ENCODE measurements at regions not wholly inside any gene's neighbourhood (a gene's known extent, or its start where the extent isn't known, plus 50 kb on each side); places are given as distances from the start of the nearest gene placed in this dataset.

DNA sequence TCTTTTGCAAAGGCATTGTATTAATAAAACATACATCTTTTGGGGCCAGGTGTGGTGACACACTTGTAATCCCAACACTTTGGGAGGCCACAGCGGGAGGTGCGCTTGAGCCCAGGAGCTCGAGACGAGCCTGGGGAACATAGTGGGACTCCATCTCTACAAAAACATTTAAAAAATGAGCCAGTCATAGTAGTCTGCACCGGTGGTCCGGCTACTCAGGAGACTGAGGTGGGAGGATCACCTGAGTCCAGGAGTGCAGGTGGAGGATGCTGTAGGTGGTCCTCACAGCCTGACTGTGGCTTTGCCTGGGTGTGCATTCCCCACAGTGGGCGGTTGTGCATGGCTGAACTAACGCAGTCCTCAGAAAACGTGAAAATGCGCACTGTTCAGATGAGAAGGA lies 162.5 kb downstream of the DLL1 start:
- Histone ChIP-seq H3F3A (replicated peaks; ENCODE audit: insufficient read depth) (no peaks in the 10 kb centered on the region), H3K4me1 (ENCODE audit: control insufficient read depth in 1 of 2, insufficient read depth in 2 of 2, low read depth in 1 of 2, low read length in 1 of 2) (peaks cover 0 to 38% of the 10 kb centered on the region in 2 experiments; a peak in 2 of 4 replicates), H3K9me3 (peaks cover 6% of the 10 kb centered on the region; the same call in 1 of the 2 replicates), H3K36me3 (replicated peaks in 1 of 2; ENCODE audit: control insufficient read depth in 1 of 2, insufficient read depth in 2 of 2, low read length in 1 of 2) (no peaks in the 10 kb centered on the region), H3K9me2 (no peaks in the 10 kb centered on the region), H3K4me3 (ENCODE audit: low read depth in 2 of 2, low read length in 1 of 2) (no peak overlapping the region), H3K27me3 (ENCODE audit: insufficient read depth) (no peaks in the 10 kb centered on the region), H2AFZ (ENCODE audit: low read depth) (no peak overlapping the region), H4K20me1 (ENCODE audit: insufficient read depth) (no peaks in the 10 kb centered on the region), H3K27ac (ENCODE audit: low read depth in 2 of 2, low read length in 1 of 2) (no peak overlapping the region), H3K9ac (no peak overlapping the region), H3K79me2 (ENCODE audit: insufficient read depth) (no peaks in the 10 kb centered on the region), H3K4me2 (no peak overlapping the region)
- ChIA-PET POLR2A (no interaction called here), CTCF (interaction anchor here (1.0 kb wide), 1 partner anchor 20 kb away, joined by 3 read pairs; no protein-coding TSS in a partner anchor)
- TF ChIP-seq GABPA (IDR thresholded peaks at IDR 0.05; ENCODE audit: low read depth), result no peak
- TF ChIP-seq TAF1 (IDR thresholded peaks at IDR 0.05; ENCODE audit: borderline replicate concordance, low read depth, low read length), result no peak
- TF ChIP-seq, protein P1, sequence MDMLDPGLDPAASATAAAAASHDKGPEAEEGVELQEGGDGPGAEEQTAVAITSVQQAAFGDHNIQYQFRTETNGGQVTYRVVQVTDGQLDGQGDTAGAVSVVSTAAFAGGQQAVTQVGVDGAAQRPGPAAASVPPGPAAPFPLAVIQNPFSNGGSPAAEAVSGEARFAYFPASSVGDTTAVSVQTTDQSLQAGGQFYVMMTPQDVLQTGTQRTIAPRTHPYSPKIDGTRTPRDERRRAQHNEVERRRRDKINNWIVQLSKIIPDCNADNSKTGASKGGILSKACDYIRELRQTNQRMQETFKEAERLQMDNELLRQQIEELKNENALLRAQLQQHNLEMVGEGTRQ (IDR thresholded peaks at IDR 0.05; ENCODE audit: borderline replicate concordance, low read depth, low read length), result no peak
- no peak for TF ChIP-seq REST (IDR thresholded peaks at IDR 0.05; ENCODE audit: low read depth, low read length)
- no peak for TF ChIP-seq EP300 (IDR thresholded peaks at IDR 0.05; ENCODE audit: borderline replicate concordance in 1 of 2, low read depth in 1 of 2, low read length in 1 of 2)
- no peak for TF ChIP-seq JUND (IDR thresholded peaks at IDR 0.05)
- TF ChIP-seq RFX5 (IDR thresholded peaks at IDR 0.05; ENCODE audit: low read length), result no peak
- no peak for TF ChIP-seq IRF3 (IDR thresholded peaks at IDR 0.05; ENCODE audit: low read depth, low read length)
- TF ChIP-seq MXI1 (IDR thresholded peaks at IDR 0.05; ENCODE audit: low read depth, low read length), result no peak
- TF ChIP-seq TCF12 (IDR thresholded peaks at IDR 0.05), result no peak
- 67% methylated on average over 9 of the region's 10 CpGs for WGBS (ENCODE audit: low lambda C conversion rate)
- DNase-seq, result no peak

DNA sequence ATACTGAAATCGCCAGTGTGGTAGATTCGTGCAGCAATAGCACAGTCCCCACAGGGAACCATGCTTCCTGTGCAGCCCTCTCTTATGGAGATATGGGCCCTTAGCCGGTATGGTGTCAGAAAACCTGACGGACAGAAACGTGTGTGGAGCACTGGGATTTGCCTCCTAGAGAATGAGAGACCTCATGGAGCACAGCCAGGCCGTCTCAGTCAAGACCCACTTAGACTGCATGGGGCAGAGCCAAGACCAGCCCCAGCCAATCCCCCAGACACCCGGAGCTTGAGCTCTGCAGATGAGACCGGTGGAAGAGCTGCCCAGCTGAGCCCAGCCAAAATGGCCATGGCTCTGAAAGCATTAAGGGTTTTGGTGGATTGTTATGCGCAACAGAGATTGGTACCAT lies 163.7 kb downstream of the DLL1 start:
- Histone ChIP-seq H3K4me2 (no peak overlapping the region), H3K9me3 (peaks cover 6% of the 10 kb centered on the region; the same call in 1 of the 2 replicates), H3K79me2 (ENCODE audit: insufficient read depth) (no peaks in the 10 kb centered on the region), H4K20me1 (ENCODE audit: insufficient read depth) (no peaks in the 10 kb centered on the region), H3K9ac (no peak overlapping the region), H3K27me3 (ENCODE audit: insufficient read depth) (no peaks in the 10 kb centered on the region), H3K4me1 (ENCODE audit: control insufficient read depth in 1 of 2, insufficient read depth in 2 of 2, low read depth in 1 of 2, low read length in 1 of 2) (peaks cover 0 to 38% of the 10 kb centered on the region in 2 experiments; a peak in 2 of 4 replicates), H3F3A (replicated peaks; ENCODE audit: insufficient read depth) (no peaks in the 10 kb centered on the region), H3K36me3 (replicated peaks in 1 of 2; ENCODE audit: control insufficient read depth in 1 of 2, insufficient read depth in 2 of 2, low read length in 1 of 2) (no peaks in the 10 kb centered on the region), H3K9me2 (no peaks in the 10 kb centered on the region), H3K4me3 (ENCODE audit: low read depth in 2 of 2, low read length in 1 of 2) (no peak overlapping the region), H2AFZ (ENCODE audit: low read depth) (no peak overlapping the region), H3K27ac (ENCODE audit: low read depth in 2 of 2, low read length in 1 of 2) (no peak overlapping the region)
- TF ChIP-seq MAX (IDR thresholded peaks at IDR 0.05; ENCODE audit: low read depth) (no peak), GATA2 (CRISPR knock-in tag; IDR thresholded peaks at IDR 0.05) (no peak), JUND (IDR thresholded peaks at IDR 0.05) (no peak), NRF1 (IDR thresholded peaks at IDR 0.05; ENCODE audit: low read depth, low read length) (no peak), SIN3A (IDR thresholded peaks at IDR 0.05; ENCODE audit: borderline replicate concordance, low read depth, low read length) (no peak), RXRA (IDR thresholded peaks at IDR 0.05; ENCODE audit: borderline replicate concordance, low read depth) (no peak), TAF1 (IDR thresholded peaks at IDR 0.05; ENCODE audit: borderline replicate concordance, low read depth, low read length) (no peak), FOXJ3 (CRISPR knock-in tag; IDR thresholded peaks at IDR 0.05) (no peak), TEAD4 (IDR thresholded peaks at IDR 0.05; ENCODE audit: borderline replicate concordance, insufficient read depth) (no peak), MEF2A (IDR thresholded peaks at IDR 0.05; ENCODE audit: borderline replicate concordance, low read depth) (no peak), YY1 (IDR thresholded peaks at IDR 0.05; ENCODE audit: low read depth) (no peak), FOXM1 (IDR thresholded peaks at IDR 0.05; ENCODE audit: low read depth) (no peak)
- TF ChIP-seq, protein P2, sequence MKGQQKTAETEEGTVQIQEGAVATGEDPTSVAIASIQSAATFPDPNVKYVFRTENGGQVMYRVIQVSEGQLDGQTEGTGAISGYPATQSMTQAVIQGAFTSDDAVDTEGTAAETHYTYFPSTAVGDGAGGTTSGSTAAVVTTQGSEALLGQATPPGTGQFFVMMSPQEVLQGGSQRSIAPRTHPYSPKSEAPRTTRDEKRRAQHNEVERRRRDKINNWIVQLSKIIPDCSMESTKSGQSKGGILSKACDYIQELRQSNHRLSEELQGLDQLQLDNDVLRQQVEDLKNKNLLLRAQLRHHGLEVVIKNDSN (IDR thresholded peaks at IDR 0.05; ENCODE audit: borderline replicate concordance, low read depth), result no peak
- POLR2A ChIA-PET, result no interaction called here
- 44% methylated on average over 7 of the region's 9 CpGs for WGBS (ENCODE audit: low lambda C conversion rate)
- no peak for DNase-seq
- CTCF ChIA-PET, result no interaction called here

Data from SK-N-SH (cell line).